Ovary (tissue), 7 donors: ENCODE measurements at regions not wholly inside any gene's neighbourhood (a gene's known extent, or its start where the extent isn't known, plus 50 kb on each side); places are given as distances from the start of the nearest gene placed in this dataset.

Source experiments
- DNase-seq, 5 donors: peaks; one replicate each; pipeline ENCODE4 v3.0.0-alpha.2; 2019 to 2020
- H3K27ac ChIP-seq, 2 donors: fragments of 200-600 bp; one replicate each; pipeline versions ENCODE4 v1.5.1 to v1.8.0; 2019 to 2022
- H3K27me3 ChIP-seq: fragments of 200-600 bp; one replicate; pipeline ENCODE4 v1.8.0; 2022
- H3K36me3 ChIP-seq: fragments of 200-600 bp; sonication (generic); one replicate; pipeline ENCODE4 v1.5.1; 2019
- H3K4me1 ChIP-seq: one replicate; pipeline ENCODE4 v1.8.1; 2013; ENCODE audit warnings: mild to moderate bottlenecking, moderate library complexity; ENCODE audit not compliant: insufficient read depth
- H3K4me3 ChIP-seq: fragments of 200-600 bp; sonication (generic); one replicate; pipeline ENCODE4 v1.5.1; 2017
- H3K9me3 ChIP-seq, 2 donors: fragments of 200-600 bp in 1 of 2; sonication (generic) in 1 of 2; one replicate each; pipeline versions ENCODE4 v1.5.1 to v1.8.1; 2013 to 2019; ENCODE audit warnings: mild to moderate bottlenecking in 1 of 2, moderate library complexity in 1 of 2
- CTCF ChIP-seq, 3 donors: fragments of 450-650 bp in 2 of 3; fragments of 200-600 bp in 1 of 3; IDR thresholded peaks; one replicate each; pipeline versions ENCODE4 v1.5.1 to v1.8.0; 2016 to 2022; ENCODE audit warnings: antibody characterized with exemption in 3 of 3, mild to moderate bottlenecking in 1 of 3
- EP300 ChIP-seq: sonication (generic); formaldehyde crosslinking; IDR thresholded peaks from one replicate; pipeline ENCODE4 v1.6.1; 2017; ENCODE audit warnings: antibody characterized with exemption
- POLR2A ChIP-seq: fragments of 450-650 bp; IDR thresholded peaks from one replicate; pipeline ENCODE4 v1.6.1; 2017; ENCODE audit warnings: antibody characterized with exemption, mild to moderate bottlenecking, moderate library complexity
- WGBS, 3 donors: extraction: QIAGEN DNeasy Blood & Tissue Kit in 1 of 3; methylation state at CpG; one replicate each; pipeline versions ENCODE4 v1.1.5 to v1.1.7; 2013 to 2017; 5-methylcytosine and 5-hydroxymethylcytosine counted together
- intact Hi-C, 4 donors: fragments of 100-400 bp; cut with DNase I; formaldehyde crosslinking; loops; one replicate each; pipeline versions ENCODE4 v1.11.0 to v1.15.1; 2022 to 2023
- donor health status: DM: no; HTN: no; CAD: no; lungs with moderate emphysema.
- donor health status: DM: no; HTN: no; CAD: no.
- donor health status: Bipolar disorder and iron deficiency.
- donor health status: DM: no; HTN: no; CAD: no.
- donor health status: DM: yes; HTN: yes; CAD: no.

GRCh38 chr9:135218331-135219225 is 131.1 kb downstream of the OLFM1 start:
- no peaks in the 10 kb centered on the region for H3K9me3 ChIP-seq
- WGBS, 3 donors, result 25 to 30% (median 26%) methylated on average over 25 to 27 of the region's 27 CpGs
- H3K36me3 ChIP-seq, result no peaks in the 10 kb centered on the region
- TF ChIP-seq POLR2A (no peak), CTCF (IDR thresholded peaks at IDR 0.05) (no peak), EP300 (no peak)
- intact Hi-C loops, result loop anchor here in 1 of 4 donors (10.0 kb wide), 1 partner anchor 64 kb away; no protein-coding TSS in a partner anchor
- H3K4me1 ChIP-seq, result peaks cover 10% of the 10 kb centered on the region
- no peak overlapping the region for H3K4me3 ChIP-seq
- no peaks in the 10 kb centered on the region for H3K27me3 ChIP-seq
- peak in 1 of 5 donors; percentile 16 for DNase-seq
- H3K27ac ChIP-seq, result no peak overlapping the region

GRCh38 chr9:135219676-135220600 is 132.5 kb downstream of the OLFM1 start:
- H3K9me3 ChIP-seq, result no peaks in the 10 kb centered on the region
- peak in 1 of 5 donors; percentile 10 for DNase-seq
- H3K4me3 ChIP-seq, result no peak overlapping the region
- WGBS, 3 donors, result 86 to 87% (median 87%) methylated on average over 20 to 21 of the region's 21 CpGs
- peaks cover 10% of the 10 kb centered on the region for H3K4me1 ChIP-seq
- no peaks in the 10 kb centered on the region for H3K36me3 ChIP-seq
- intact Hi-C loops, result loop anchor here in 1 of 4 donors (10.0 kb wide), 1 partner anchor 65 kb away; no protein-coding TSS in a partner anchor
- no peak overlapping the region for H3K27ac ChIP-seq
- TF ChIP-seq POLR2A, result no peak
- TF ChIP-seq CTCF (IDR thresholded peaks at IDR 0.05), result no peak
- TF ChIP-seq EP300, result no peak
- no peaks in the 10 kb centered on the region for H3K27me3 ChIP-seq

- peak in 1 of 5 donors; percentile 27 for DNase-seq
- Histone ChIP-seq H3K4me3 (no peak overlapping the region), H3K4me1 (peaks cover 4% of the 10 kb centered on the region), H3K27me3 (no peaks in the 10 kb centered on the region), H3K36me3 (no peaks in the 10 kb centered on the region), H3K27ac (no peak overlapping the region), H3K9me3 (no peaks in the 10 kb centered on the region)
- 74 to 85% (median 82%) methylated on average over 27 to 28 of the region's 28 CpGs for WGBS, 3 donors
- intact Hi-C loops, result no loop called here
- TF ChIP-seq CTCF (IDR thresholded peaks at IDR 0.05) (no peak), EP300 (no peak), POLR2A (no peak)
Measured at GRCh38 chr9:135220601-135221575, 133.4 kb downstream of the OLFM1 start.
